ENCODE measurements at regions not wholly inside any gene's neighbourhood (a gene's known extent, or its start where the extent isn't known, plus 50 kb on each side); places are given as distances from the start of the nearest gene placed in this dataset.
"Not testable (repeated sequence)": the region's sequence is repeated elsewhere in the genome, so short reads cannot be mapped to it uniquely, and the experiment has no call there.

- DNase-seq, result no peak
These were observed 191.4 kb downstream of the TENT5A start for GRCh38 chr6:81561071-81561564.

DNA sequence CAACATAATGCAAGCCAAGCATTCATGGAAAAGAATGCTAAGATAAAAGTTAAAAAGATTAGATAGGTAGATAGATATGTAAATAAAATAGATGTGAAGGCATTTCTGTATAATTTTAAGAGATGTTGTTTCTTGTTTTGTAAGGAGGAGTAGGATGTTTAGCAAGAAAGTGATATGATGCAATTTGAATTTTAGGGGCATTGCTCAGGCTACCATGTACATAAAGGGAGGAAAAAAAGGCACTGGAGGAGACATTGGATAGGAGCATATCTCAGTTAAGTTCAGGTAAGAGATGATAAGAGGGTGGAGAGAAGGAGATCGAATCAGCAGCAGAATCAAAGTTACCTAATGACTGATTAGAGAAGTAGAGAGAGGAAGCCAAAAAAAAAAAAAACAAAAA is 194.7 kb downstream of the TENT5A start:
- no peak for DNase-seq

DNA sequence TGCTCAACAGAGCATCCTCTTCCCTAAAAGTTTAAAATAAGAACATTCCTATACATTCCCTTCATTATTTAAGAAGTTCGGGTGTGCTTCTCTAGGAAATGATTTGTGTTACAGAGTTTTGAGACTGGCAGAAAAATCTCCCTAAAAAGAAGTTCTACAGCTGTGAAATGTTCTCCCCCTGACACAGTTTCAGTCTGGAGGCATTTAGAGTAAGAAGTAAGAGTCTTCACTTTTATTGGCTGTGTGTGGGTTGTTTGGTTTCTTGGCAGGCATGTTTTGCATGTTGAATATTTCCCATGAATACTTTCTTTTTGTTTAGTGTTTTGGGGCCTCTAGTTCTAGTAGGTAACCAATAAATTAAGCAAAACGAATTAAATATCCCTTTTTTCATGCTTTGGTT is 195.9 kb downstream of the TENT5A start:
- DNase-seq, result no peak

- no peak for DNase-seq
These were observed 199.3 kb downstream of the TENT5A start for GRCh38 chr6:81553216-81553615.

DNA sequence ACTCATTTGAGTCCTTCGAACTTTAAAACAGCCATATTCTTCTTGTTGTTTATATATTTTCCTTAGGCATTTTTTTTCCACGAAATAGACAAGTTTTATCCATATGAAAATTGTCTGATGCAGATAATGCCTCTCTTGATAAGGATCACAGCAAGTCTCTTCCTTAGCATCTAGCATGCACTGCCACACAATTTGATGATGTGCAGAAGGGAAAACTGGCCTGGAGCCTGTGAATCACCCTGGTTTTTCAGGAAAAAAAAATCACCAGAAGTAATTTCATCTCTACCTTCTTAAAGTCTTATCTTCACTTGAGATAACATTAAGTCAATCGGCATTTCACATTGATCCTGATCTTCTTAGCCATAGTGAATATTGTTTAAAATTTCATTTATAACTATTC is 199.8 kb downstream of the TENT5A start:
- no peak for DNase-seq

GRCh38 chr6:81547149-81547548 is 205.3 kb downstream of the TENT5A start:
- no peak for DNase-seq

GRCh38 chr6:81534934-81535465 is 217.5 kb downstream of the TENT5A start:
- no peak for DNase-seq

DNA sequence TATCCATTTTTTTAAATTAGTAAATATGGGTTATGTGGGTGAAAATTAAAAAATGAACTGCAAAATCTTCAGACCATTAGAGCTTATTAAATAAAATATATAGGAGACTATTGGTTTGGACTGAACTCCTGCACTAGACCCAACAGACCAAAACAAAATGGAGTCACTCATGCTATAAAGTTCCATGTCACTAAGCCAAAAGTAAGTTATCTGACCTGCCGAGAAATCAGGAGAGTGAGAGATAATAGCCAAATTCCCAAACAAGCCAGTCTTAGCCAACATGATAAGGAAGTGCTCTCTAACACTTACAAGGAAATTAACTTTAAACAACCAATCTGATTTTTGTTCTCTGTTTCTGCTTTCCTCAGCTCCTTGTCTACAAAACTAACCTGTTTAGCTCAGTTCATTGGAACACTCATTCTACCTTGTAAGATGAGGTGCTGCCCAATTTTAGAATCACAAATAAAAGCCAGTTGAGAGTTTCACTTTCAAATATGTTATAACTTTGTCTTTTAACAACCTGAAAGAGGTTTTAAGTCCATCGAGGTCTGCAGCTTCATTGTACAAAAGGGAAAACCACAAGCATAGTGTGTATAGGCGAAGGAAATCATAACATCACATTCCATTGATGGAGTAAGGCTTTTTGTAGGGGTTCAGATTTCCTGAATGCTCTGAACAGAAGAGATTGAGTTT is 220.5 kb downstream of the TENT5A start:
- no peak for DNase-seq

- no peak for DNase-seq
These were observed 235.0 kb downstream of the TENT5A start for GRCh38 chr6:81517455-81517854.

DNA sequence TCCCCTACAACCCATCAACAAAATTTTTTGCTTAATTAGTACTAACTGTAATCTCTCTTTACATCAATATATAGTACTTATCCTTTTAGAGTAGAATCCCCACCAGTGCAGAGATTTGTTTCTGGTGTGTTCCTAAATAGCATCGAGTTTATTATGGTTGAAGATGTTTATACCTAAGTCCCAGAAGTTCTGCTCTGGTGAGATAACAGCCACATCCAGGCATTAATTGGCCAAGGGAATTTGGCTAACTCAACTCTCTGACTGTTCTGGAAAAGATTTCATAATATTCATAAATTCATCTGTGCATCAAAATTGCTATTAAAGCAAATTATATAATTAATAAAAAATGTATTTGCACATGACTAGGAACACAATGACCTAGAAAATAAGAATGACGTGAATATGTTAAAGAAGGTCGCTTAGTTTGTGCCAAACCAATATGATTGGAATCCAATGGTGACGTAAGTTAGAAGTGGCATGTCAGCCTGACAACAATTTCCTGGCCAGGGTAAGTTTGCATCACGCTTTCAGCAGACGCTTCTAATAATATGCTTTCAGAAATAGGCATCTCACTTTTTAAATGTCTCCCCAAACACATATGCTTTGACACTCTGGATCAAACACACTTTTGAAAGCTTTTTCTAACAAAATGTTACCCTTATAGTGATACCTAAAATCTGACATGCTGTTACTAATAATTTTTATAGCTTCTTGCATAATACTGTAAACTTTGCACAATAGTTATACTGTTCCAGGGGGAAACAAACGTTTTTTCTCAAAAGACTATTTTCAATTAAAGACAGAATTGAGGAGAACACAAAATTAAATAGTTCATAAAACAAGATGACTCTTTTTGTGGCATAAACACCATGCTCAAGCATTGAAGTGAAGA is 236.7 kb downstream of the TENT5A start:
- no peak for DNase-seq

- not testable (repeated sequence) for DNase-seq
These were observed 238.3 kb downstream of the TENT5A start for GRCh38 chr6:81514195-81514594.

DNA sequence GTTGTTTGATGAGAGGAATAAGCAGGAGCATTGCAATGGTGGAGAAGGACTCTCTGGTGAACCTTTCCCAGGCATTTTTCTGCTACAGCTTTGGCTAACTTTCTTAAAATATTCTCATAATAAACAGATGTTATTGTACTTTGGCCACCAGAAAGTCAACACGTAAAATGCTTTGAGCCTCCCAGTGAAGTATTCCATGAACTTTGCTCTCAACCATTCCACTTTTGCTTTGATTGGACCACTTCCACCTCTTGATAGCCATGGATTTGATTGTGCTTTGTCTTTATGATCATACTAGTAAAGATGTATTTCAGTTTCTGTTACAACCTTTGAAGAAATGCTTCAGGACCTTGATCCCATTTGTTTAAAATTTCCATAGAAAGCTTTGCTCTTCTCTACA is 241.1 kb downstream of the TENT5A start:
- no peak for DNase-seq

GRCh38 chr6:81495999-81496398 is 256.5 kb downstream of the TENT5A start:
- DNase-seq, result no peak

- no peak for DNase-seq
These were observed 260.9 kb downstream of the TENT5A start for GRCh38 chr6:81491454-81492101.

- no peak for DNase-seq
These were observed 265.0 kb downstream of the TENT5A start for GRCh38 chr6:81487489-81487888.

- DNase-seq, result no peak
These were observed 266.2 kb downstream of the TENT5A start for GRCh38 chr6:81486234-81486633.

GRCh38 chr6:81485395-81485794 is 267.1 kb downstream of the TENT5A start:
- no peak for DNase-seq

- no peak for DNase-seq
These were observed 268.2 kb downstream of the TENT5A start for GRCh38 chr6:81484251-81484650.

DNA sequence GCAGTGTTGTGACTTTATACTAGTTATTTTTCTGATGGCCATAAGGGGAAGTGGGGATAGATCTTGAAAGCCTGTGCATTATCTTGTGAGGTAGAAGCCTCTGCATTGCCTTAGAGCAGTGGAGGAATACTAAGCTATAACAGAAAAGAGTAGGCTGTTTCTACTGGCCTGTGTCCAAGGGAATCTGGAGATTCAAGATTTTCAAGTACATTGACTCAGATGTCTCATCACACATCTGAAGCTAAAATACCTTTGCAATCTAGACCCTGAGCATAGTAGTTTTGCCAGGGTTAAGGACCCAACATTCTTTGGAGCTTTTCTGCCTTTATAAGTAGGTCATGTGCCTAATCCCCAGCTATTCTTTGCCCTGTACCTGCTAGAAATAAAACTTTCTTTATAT is 272.3 kb downstream of the TENT5A start:
- no peak for DNase-seq

DNA sequence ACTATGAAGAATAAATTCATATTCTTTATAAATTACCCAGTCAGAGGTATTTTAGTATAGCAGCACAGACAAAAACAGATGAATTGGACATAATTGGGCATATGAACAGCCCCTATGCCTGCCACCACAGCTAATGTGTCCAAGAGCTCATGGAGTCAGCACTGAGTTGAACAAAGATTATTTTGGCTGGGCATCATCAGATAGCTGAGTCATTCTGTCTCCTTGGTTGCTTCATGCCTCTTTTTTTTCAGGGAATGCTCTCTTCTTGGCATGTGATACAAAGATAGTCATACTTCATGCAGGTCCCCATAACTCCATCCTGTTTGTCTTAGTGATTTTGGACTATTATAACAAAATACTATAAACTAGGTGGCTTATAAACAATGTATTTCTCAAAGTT is 275.6 kb downstream of the TENT5A start:
- no peak for DNase-seq

GRCh38 chr6:81475646-81476045 is 276.8 kb downstream of the TENT5A start:
- DNase-seq, result no peak

DNA sequence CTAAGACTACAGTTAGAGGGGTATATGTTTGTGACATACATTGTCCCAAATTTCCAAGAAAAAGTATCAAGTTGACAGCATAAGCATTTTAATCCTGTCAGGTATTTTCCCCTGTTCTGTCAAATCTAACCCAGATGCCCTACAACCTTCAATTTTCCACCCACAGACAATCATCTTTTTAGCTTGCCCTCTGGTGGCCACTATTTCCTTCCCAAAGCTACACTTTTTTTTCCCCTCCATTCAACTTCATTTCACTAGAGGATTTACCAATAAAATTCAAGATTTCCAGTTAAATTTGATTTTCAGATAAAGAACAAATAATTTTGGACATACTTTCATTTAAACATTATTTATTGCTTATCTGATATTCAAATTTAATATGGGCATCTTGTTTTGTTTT is 286.6 kb downstream of the TENT5A start:
- DNase-seq, result peak in 1 of 2 donors; percentile 6

GRCh38 chr6:81456416-81456815 is 296.1 kb downstream of the TENT5A start:
- no peak for DNase-seq
